GM04503 (cell line): ENCODE measurements at regions not wholly inside any gene's neighbourhood (a gene's known extent, or its start where the extent isn't known, plus 50 kb on each side); places are given as distances from the start of the nearest gene placed in this dataset.
A peak's percentile ranks its signal among the peaks of the same experiment; 100 is the strongest.
"Not testable (repeated sequence)": the region's sequence is repeated elsewhere in the genome, so short reads cannot be mapped to it uniquely, and the experiment has no call there.

ENCODE experiments used
- DNase-seq: peaks from one replicate; pipeline ENCODE4 v3.0.0-alpha.2; 2012; ENCODE audit warnings: low read depth

GRCh38 chr2:234374150-234374508 is 122.8 kb downstream of the ARL4C start:
- no peak for DNase-seq

- no peak for DNase-seq
Measured at GRCh38 chr2:234373481-234374149, 123.3 kb downstream of the ARL4C start.

- DNase-seq = no peak
Measured at GRCh38 chr2:234373060-234373459, 123.8 kb downstream of the ARL4C start.

GRCh38 chr2:234372506-234372905 is 124.4 kb downstream of the ARL4C start:
- no peak for DNase-seq

GRCh38 chr2:234368861-234369261 is 128.0 kb downstream of the ARL4C start:
- DNase-seq = no peak

- DNase-seq = no peak
Measured at GRCh38 chr2:234366891-234367290, 130.0 kb downstream of the ARL4C start.

GRCh38 chr2:234364661-234365060 is 132.2 kb downstream of the ARL4C start:
- no peak for DNase-seq

- DNase-seq = no peak
Measured at GRCh38 chr2:234363647-234364294, 133.1 kb downstream of the ARL4C start.

- no peak for DNase-seq
Measured at GRCh38 chr2:234363011-234363487, 133.8 kb downstream of the ARL4C start.

GRCh38 chr2:234360313-234360975 is 136.4 kb downstream of the ARL4C start:
- DNase-seq = not testable (repeated sequence)

- no peak for DNase-seq
Measured at GRCh38 chr2:234357666-234358065, 139.2 kb downstream of the ARL4C start.

GRCh38 chr2:234355808-234356365 is 141.0 kb downstream of the ARL4C start:
- DNase-seq = no peak

GRCh38 chr2:234355021-234355720 is 141.7 kb downstream of the ARL4C start:
- no peak for DNase-seq

GRCh38 chr2:234352270-234352669 is 144.6 kb downstream of the ARL4C start:
- DNase-seq = no peak

GRCh38 chr2:234351866-234352265 is 145.0 kb downstream of the ARL4C start:
- DNase-seq = not testable (repeated sequence)

- DNase-seq = no peak
Measured at GRCh38 chr2:234348081-234348480, 148.8 kb downstream of the ARL4C start.

- DNase-seq = no peak
Measured at GRCh38 chr2:234345921-234346320, 151.0 kb downstream of the ARL4C start.

- DNase-seq = no peak
Measured at GRCh38 chr2:234344012-234344411, 152.9 kb downstream of the ARL4C start.

GRCh38 chr2:234343372-234343771 is 153.5 kb downstream of the ARL4C start:
- DNase-seq = no peak

- peak; percentile 54 for DNase-seq
Measured at GRCh38 chr2:234341306-234341985, 155.4 kb downstream of the ARL4C start.

GRCh38 chr2:234339501-234339900 is 157.4 kb downstream of the ARL4C start:
- no peak for DNase-seq

- DNase-seq = no peak
Measured at GRCh38 chr2:234339011-234339410, 157.9 kb downstream of the ARL4C start.
